Thyroid gland (tissue), 4 donors: ENCODE measurements at regions not wholly inside any gene's neighbourhood (a gene's known extent, or its start where the extent isn't known, plus 50 kb on each side); places are given as distances from the start of the nearest gene placed in this dataset.
"Not testable (repeated sequence)": the region's sequence is repeated elsewhere in the genome, so short reads cannot be mapped to it uniquely, and the experiment has no call there.

Experiments used
- DNase-seq, 2 donors: peaks; one replicate each; pipeline ENCODE4 v3.0.0-alpha.2; 2019
- H3K27ac ChIP-seq, 3 donors: fragments of 200-600 bp; sonication (generic); 1 replicate in 2 of 3; 2 replicates in 1 of 3; pipeline ENCODE4 v1.5.1; 2016 to 2019; ENCODE audit warnings: mild to moderate bottlenecking in 1 of 3, moderate library complexity in 1 of 3
- H3K27me3 ChIP-seq: fragments of 200-600 bp; sonication (generic); one replicate; pipeline ENCODE4 v1.5.1; 2019
- H3K36me3 ChIP-seq, 2 donors: fragments of 200-600 bp; sonication (generic); one replicate each; pipeline ENCODE4 v1.5.1; 2016 to 2019
- H3K4me1 ChIP-seq, 2 donors: fragments of 200-600 bp; sonication (generic); one replicate each; pipeline ENCODE4 v1.5.1; 2017 to 2019
- H3K4me3 ChIP-seq, 3 donors: fragments of 200-600 bp; sonication (generic); replicated peaks in 1 of 3; 1 replicate in 2 of 3; 2 replicates in 1 of 3; pipeline ENCODE4 v1.5.1; 2016; ENCODE audit warnings: mild to moderate bottlenecking in 1 of 3
- H3K9me3 ChIP-seq: fragments of 200-600 bp; sonication (generic); one replicate; pipeline ENCODE4 v1.5.1; 2017
- CTCF ChIP-seq, 6 experiments: fragments of 200-600 bp in 3 of 6; fragments of 450-650 bp in 3 of 6; sonication (generic) in 3 of 6; IDR thresholded peaks; one replicate each; pipeline ENCODE4 v1.5.1; 2016 to 2019; ENCODE audit warnings: antibody characterized with exemption in 6 of 6, mild to moderate bottlenecking in 2 of 6, inconsistent platforms in 1 of 6, moderate library complexity in 1 of 6
- POLR2A ChIP-seq, 2 donors: fragments of 450-650 bp; IDR thresholded peaks; one replicate each; pipeline ENCODE4 v1.6.1; 2017; ENCODE audit warnings: antibody characterized with exemption in 2 of 2, mild to moderate bottlenecking in 2 of 2, moderate library complexity in 1 of 2
- WGBS, 2 donors: methylation state at CpG; one replicate each; pipeline ENCODE4 v1.1.5; 2017; 5-methylcytosine and 5-hydroxymethylcytosine counted together
- intact Hi-C: fragments of 100-400 bp; cut with DNase I; formaldehyde crosslinking; loops from one replicate; pipeline ENCODE4 v1.15.1; 2023

GRCh38 chr3:22012471-22012870 lies 261.5 kb upstream of the ZNF385D start:
- no peak for TF ChIP-seq POLR2A (IDR thresholded peaks at IDR 0.05)
- no peak for TF ChIP-seq CTCF (IDR thresholded peaks at IDR 0.05)
- Histone ChIP-seq H3K27me3 (no peaks in the 10 kb centered on the region), H3K36me3 (no peaks in the 10 kb centered on the region), H3K27ac (no peak overlapping the region), H3K4me1 (no peaks in the 10 kb centered on the region), H3K9me3 (no peaks in the 10 kb centered on the region), H3K4me3 (no peak overlapping the region)
- no peak for DNase-seq
- intact Hi-C loops: no loop called here

- H3K36me3 ChIP-seq: no peaks in the 10 kb centered on the region
- no peaks in the 10 kb centered on the region for H3K9me3 ChIP-seq
- no peaks in the 10 kb centered on the region for H3K4me1 ChIP-seq
- no peak overlapping the region for H3K4me3 ChIP-seq
- no peaks in the 10 kb centered on the region for H3K27me3 ChIP-seq
- H3K27ac ChIP-seq: no peak overlapping the region
- DNase-seq: no peak
- TF ChIP-seq POLR2A (IDR thresholded peaks at IDR 0.05): no peak
- no peak for TF ChIP-seq CTCF (IDR thresholded peaks at IDR 0.05)
- intact Hi-C loops: no loop called here
- 69 to 79% methylated on average over 1 of the region's 1 CpG for WGBS, 2 donors
Measured at GRCh38 chr3:22013641-22014040, 262.6 kb upstream of the ZNF385D start.

- H3K36me3 ChIP-seq: no peaks in the 10 kb centered on the region
- intact Hi-C loops: no loop called here
Measured at GRCh38 chr3:22016197-22016596, 265.2 kb upstream of the ZNF385D start.

GRCh38 chr3:22024638-22025037 lies 273.6 kb upstream of the ZNF385D start:
- 90 to 94% methylated on average over 5 of the region's 5 CpGs for WGBS, 2 donors

More at GRCh38 chr3:22016197-22016596, 265.2 kb upstream of the ZNF385D start:
- 35 to 39% methylated on average over 4 of the region's 4 CpGs for WGBS, 2 donors
- DNase-seq: no peak
- TF ChIP-seq CTCF (IDR thresholded peaks at IDR 0.05): no peak
- no peak for TF ChIP-seq POLR2A (IDR thresholded peaks at IDR 0.05)
- H3K27ac ChIP-seq: no peak overlapping the region
- no peaks in the 10 kb centered on the region for H3K4me1 ChIP-seq
- H3K9me3 ChIP-seq: no peaks in the 10 kb centered on the region
- no peaks in the 10 kb centered on the region for H3K27me3 ChIP-seq
- H3K4me3 ChIP-seq: no peak overlapping the region

GRCh38 chr3:22029480-22029879 lies 278.5 kb upstream of the ZNF385D start:
- intact Hi-C loops: no loop called here
- TF ChIP-seq POLR2A (IDR thresholded peaks at IDR 0.05) (no peak), CTCF (IDR thresholded peaks at IDR 0.05) (no peak)
- DNase-seq: no peak
- Histone ChIP-seq H3K27ac (no peak overlapping the region), H3K27me3 (no peaks in the 10 kb centered on the region), H3K9me3 (no peaks in the 10 kb centered on the region), H3K4me3 (no peak overlapping the region), H3K4me1 (no peaks in the 10 kb centered on the region), H3K36me3 (no peaks in the 10 kb centered on the region)
- WGBS, 2 donors: 91 to 92% methylated on average over 4 of the region's 4 CpGs

More at GRCh38 chr3:22024638-22025037, 273.6 kb upstream of the ZNF385D start:
- H3K4me3 ChIP-seq, H3K9me3 ChIP-seq, H3K27me3 ChIP-seq, intact Hi-C loops, H3K36me3 ChIP-seq, H3K27ac ChIP-seq, H3K4me1 ChIP-seq, DNase-seq: not testable (repeated sequence)

- Histone ChIP-seq H3K36me3 (no peaks in the 10 kb centered on the region), H3K9me3 (no peaks in the 10 kb centered on the region), H3K27ac (no peak overlapping the region), H3K4me3 (no peak overlapping the region), H3K27me3 (no peaks in the 10 kb centered on the region), H3K4me1 (no peaks in the 10 kb centered on the region)
- no peak for DNase-seq
- intact Hi-C loops: no loop called here
- TF ChIP-seq POLR2A (IDR thresholded peaks at IDR 0.05): no peak
- TF ChIP-seq CTCF (IDR thresholded peaks at IDR 0.05): no peak
Measured at GRCh38 chr3:22039161-22039560, 288.2 kb upstream of the ZNF385D start.
